ENCODE measurements at regions not wholly inside any gene's neighbourhood (a gene's known extent, or its start where the extent isn't known, plus 50 kb on each side); places are given as distances from the start of the nearest gene placed in this dataset.
"Not testable (repeated sequence)": the region's sequence is repeated elsewhere in the genome, so short reads cannot be mapped to it uniquely, and the experiment has no call there.

DNA sequence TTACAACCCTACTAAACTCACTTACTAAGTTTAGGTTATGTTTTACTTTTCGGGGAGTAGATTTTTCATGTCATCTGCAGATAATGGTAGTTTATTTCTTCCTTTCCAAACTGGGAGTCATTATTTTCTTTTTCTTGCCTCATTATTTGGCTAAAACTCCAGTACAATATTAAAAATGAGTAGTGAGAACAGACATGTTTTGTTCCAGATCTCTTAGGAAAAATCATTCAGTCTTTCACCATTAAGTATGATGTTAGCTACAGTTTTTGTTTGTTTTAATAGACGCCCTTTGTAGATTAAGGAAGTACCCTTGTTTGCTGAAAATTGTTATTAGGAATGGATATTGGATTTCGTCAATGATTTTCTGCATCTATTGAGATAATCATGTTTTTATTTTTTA lies 472.0 kb upstream of the PAPPA start:
- DNase-seq (ENCODE audit: low read depth in 4 of 4, low spot score in 3 of 4) = no peak

DNA sequence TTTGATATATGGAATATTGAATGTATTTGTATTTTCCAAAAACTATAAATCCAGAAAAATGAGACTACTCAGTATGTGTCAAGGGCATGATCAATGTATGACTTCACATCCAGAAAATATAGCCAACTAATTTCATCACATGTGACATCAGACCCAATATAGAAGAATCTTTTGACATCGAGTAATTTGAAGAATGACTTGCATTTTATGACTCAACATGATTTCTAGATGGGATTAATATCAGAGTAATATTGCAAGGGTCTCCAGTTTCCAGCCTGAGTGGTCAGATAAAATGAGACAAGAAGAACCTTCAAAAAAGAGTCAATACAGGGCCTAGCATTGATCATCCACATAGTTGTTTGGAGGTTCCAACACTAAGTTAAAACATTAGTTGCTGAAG lies 467.5 kb upstream of the PAPPA start:
- no peak for DNase-seq (ENCODE audit: low read depth in 4 of 4, low spot score in 3 of 4)

DNA sequence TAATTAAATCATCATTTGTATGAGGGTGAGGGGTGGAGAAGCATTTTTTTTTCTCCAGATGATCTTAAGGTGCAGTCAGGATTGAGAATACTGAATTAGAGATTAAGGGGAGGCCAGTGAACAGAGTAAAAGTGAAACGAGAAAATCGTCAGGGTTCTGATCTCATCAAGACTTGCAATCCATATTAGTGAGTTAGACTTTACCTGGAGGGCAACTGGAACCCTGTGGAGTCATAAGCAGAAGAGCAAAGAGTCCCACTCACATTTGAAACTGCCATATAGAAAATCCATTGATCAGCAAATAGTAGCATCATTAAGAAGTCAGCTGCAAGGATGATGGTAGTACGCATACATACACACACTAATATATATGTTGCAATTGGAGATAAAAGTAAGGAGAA lies 466.2 kb upstream of the PAPPA start:
- no peak for DNase-seq (ENCODE audit: low read depth in 4 of 4, low spot score in 3 of 4)

DNA sequence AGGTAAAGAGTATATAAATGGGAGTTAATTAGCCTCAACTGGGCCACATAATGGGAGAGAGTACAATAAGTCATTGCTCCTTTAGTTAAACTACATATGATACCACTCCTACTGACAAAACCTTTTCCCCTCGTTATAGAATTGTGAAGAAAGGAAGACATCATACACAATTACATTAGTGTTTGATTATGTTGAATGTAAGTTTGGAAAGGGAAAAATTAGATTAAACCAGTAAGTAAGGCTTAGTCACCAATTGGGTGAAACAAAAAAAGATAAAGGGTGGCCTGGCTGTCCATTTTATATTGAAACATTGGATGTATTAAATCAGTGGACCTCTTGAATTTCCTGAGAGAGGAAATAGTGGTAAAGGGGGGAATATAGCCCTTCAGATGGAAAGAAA lies 464.3 kb upstream of the PAPPA start:
- no peak for DNase-seq (ENCODE audit: low read depth in 4 of 4, low spot score in 3 of 4)

- DNase-seq (ENCODE audit: low read depth in 4 of 4, low spot score in 3 of 4) = no peak
Measured at GRCh38 chr9:115690786-115691496, 462.6 kb upstream of the PAPPA start.

GRCh38 chr9:115691693-115692092 lies 461.9 kb upstream of the PAPPA start:
- DNase-seq (ENCODE audit: low read depth in 4 of 4, low spot score in 3 of 4) = no peak

DNA sequence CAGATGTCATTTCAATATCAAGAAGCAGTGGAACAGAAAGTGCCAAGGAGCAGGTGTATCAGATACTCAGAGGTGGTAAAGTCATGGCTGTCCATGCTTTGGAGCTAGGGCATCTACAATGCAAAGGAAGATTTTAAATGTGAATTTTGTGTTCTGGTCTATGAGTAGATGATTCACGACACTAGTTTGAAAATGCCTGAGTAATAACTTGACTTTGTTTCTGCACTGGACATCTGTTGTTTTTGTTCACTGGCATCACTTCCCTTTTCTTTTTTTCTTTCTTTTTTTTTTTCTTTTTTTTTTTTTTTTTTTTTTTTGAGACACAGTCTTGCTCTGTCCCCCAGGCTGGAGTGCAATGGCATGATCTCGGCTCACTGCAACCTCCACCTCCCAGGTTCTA lies 460.7 kb upstream of the PAPPA start:
- DNase-seq (ENCODE audit: low read depth in 4 of 4, low spot score in 3 of 4) = not testable (repeated sequence)

GRCh38 chr9:115694014-115694413 lies 459.6 kb upstream of the PAPPA start:
- DNase-seq (ENCODE audit: low read depth in 4 of 4, low spot score in 3 of 4) = no peak

GRCh38 chr9:115694991-115695390 lies 458.6 kb upstream of the PAPPA start:
- no peak for DNase-seq (ENCODE audit: low read depth in 4 of 4, low spot score in 3 of 4)

DNA sequence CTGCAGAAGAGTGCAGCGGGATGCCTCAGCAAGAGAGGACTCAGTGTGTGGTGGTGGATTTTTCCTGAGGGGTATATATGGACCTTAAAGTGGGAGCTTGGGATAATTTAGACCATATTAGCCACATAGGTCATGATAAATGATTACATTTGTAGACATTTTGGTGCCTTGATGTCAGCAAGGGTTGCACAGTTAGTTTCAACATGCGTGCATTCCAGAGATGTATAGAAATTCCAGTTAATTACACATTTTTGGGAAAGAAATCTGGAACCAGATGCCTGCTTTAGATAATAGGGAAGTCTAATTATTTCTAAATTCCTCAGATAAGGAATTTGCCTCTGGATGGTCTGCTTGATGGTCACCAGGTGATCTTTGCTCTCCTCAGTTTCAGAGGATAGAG lies 440.6 kb upstream of the PAPPA start:
- no peak for DNase-seq (ENCODE audit: low read depth in 4 of 4, low spot score in 3 of 4)

- DNase-seq (ENCODE audit: low read depth in 4 of 4, low spot score in 3 of 4) = no peak
Measured at GRCh38 chr9:115715666-115716065, 437.9 kb upstream of the PAPPA start.

GRCh38 chr9:115717298-115717697 lies 436.3 kb upstream of the PAPPA start:
- no peak for DNase-seq (ENCODE audit: low read depth in 4 of 4, low spot score in 3 of 4)

DNA sequence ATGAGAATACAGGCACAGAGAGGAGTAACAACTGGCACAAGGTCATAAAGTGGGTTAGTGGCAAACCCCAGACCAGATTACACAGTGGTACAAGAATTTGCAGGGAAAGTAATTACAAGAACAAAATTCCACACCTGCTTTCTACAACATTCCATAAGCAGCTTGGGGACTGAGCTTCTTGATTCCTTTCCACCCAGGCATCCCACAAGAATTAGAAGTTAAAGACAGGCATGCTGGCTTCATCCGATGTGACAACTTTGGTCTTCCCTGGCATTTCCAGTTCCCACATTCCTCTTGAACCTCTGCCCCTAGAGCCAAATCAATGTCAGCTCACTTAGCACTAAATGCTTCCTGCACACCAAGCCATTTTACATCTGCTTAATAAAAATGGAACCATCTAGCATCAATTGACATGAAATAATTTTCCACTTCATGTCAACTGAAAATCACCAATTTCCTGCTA lies 435.8 kb upstream of the PAPPA start:
- no peak for DNase-seq (ENCODE audit: low read depth in 4 of 4, low spot score in 3 of 4)

GRCh38 chr9:115730396-115730795 lies 423.2 kb upstream of the PAPPA start:
- no peak for DNase-seq (ENCODE audit: low read depth in 4 of 4, low spot score in 3 of 4)

- no peak for DNase-seq (ENCODE audit: low read depth in 4 of 4, low spot score in 3 of 4)
Measured at GRCh38 chr9:115730845-115731244, 422.7 kb upstream of the PAPPA start.

DNA sequence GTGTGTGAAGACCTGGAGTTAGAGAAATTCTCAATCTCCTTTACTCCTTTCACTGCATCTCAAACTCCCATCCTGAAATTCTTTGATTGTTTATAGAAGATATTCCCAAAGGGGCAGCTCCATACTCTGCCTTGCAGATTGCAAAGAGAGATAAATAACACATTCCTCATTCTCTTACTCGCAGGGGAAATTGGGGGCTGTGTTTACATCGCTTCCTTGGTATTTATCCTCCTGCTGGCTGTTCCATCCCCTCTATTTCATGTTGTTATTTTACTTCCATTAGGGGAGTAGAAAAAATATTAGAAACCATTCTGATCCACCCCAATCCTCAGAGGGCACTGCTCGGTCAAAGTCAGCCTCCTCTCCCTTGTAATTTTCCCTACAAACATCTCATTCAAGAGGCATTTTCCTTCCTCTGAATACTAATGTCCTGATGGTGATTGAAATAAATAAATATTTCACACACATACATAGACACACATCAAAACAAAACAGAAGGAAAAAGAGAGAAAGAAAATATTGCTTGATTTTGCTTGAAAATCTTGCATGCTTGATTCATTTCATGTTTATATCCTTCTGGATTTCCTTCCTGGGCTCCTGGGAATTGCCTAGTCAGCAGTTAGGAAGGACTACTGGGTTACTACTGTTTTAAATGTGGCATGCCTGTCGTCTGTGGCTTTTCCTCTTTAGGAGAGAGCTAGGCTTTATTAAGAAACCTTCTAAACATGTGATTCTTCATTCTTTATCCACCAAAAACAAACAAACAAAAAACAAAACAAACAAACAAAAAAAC lies 420.1 kb upstream of the PAPPA start:
- DNase-seq (ENCODE audit: low read depth in 4 of 4, low spot score in 3 of 4) = no peak

- no peak for DNase-seq (ENCODE audit: low read depth in 4 of 4, low spot score in 3 of 4)
Measured at GRCh38 chr9:115739096-115739875, 414.3 kb upstream of the PAPPA start.

GRCh38 chr9:115740986-115741385 lies 412.6 kb upstream of the PAPPA start:
- DNase-seq (ENCODE audit: low read depth in 4 of 4, low spot score in 3 of 4) = no peak

GRCh38 chr9:115743709-115744605 lies 409.6 kb upstream of the PAPPA start:
- no peak for DNase-seq (ENCODE audit: low read depth in 4 of 4, low spot score in 3 of 4)

DNA sequence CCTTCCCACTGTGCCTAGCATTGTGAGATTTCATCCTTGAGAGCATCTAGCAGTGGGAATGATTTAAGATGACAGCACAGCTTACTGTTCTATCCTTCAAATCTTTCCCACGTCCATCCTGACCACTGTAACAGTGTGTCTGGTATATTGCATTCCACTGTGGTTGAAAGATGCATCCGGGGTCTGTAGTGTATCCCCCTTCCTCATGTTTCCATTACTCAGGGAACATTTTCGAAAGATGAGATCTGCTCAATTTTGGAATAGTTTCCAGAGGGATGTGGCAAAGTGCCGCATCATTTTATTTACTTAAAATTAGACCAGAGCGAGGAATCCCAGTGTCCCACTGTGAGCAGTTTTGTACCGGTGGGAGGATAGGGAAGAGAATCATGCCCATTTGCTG lies 407.1 kb upstream of the PAPPA start:
- DNase-seq (ENCODE audit: low read depth in 4 of 4, low spot score in 3 of 4) = no peak

All from right renal pelvis (tissue), 4 donors.